GM18873 (cell line): ENCODE measurements at regions not wholly inside any gene's neighbourhood (a gene's known extent, or its start where the extent isn't known, plus 50 kb on each side); places are given as distances from the start of the nearest gene placed in this dataset.
"Not testable (repeated sequence)": the region's sequence is repeated elsewhere in the genome, so short reads cannot be mapped to it uniquely, and the experiment has no call there.

ENCODE experiments used
- ATAC-seq: cut with Tn5 transposase; IDR thresholded peaks from one replicate; pipeline ENCODE4 v1.9.1; 2021; ENCODE audit warnings: mild to moderate bottlenecking, moderate library complexity, moderate number of reproducible peaks; ENCODE audit not compliant: unreplicated experiment, low FRiP score

GRCh38 chr7:124179641-124180040 is 146.8 kb upstream of the TMEM229A start:
- ATAC-seq = no peak

GRCh38 chr7:124177891-124178290 is 145.0 kb upstream of the TMEM229A start:
- no peak for ATAC-seq

GRCh38 chr7:124171812-124172211 is 138.9 kb upstream of the TMEM229A start:
- not testable (repeated sequence) for ATAC-seq

- no peak for ATAC-seq
Observed at GRCh38 chr7:124171068-124171467, 138.2 kb upstream of the TMEM229A start.

GRCh38 chr7:124168616-124169015 is 135.7 kb upstream of the TMEM229A start:
- ATAC-seq = no peak

- ATAC-seq = no peak
Observed at GRCh38 chr7:124162667-124163066, 129.8 kb upstream of the TMEM229A start.

GRCh38 chr7:124155432-124156022 is 122.7 kb upstream of the TMEM229A start:
- ATAC-seq = no peak

GRCh38 chr7:124152859-124153692 is 120.2 kb upstream of the TMEM229A start:
- no peak for ATAC-seq

GRCh38 chr7:124137664-124138063 is 104.8 kb upstream of the TMEM229A start:
- ATAC-seq = no peak

GRCh38 chr7:124124201-124124600 is 91.3 kb upstream of the TMEM229A start:
- ATAC-seq = no peak

GRCh38 chr7:124120911-124121310 is 88.0 kb upstream of the TMEM229A start:
- ATAC-seq = no peak

GRCh38 chr7:124113045-124113444 is 80.2 kb upstream of the TMEM229A start:
- ATAC-seq = no peak

GRCh38 chr7:124106575-124106974 is 73.7 kb upstream of the TMEM229A start:
- no peak for ATAC-seq

- no peak for ATAC-seq
Observed at GRCh38 chr7:124101173-124101768, 68.4 kb upstream of the TMEM229A start.

GRCh38 chr7:124100190-124100589 is 67.3 kb upstream of the TMEM229A start:
- no peak for ATAC-seq

- not testable (repeated sequence) for ATAC-seq
Observed at GRCh38 chr7:124099585-124099984, 66.7 kb upstream of the TMEM229A start.

- ATAC-seq = no peak
Observed at GRCh38 chr7:124089621-124090020, 56.8 kb upstream of the TMEM229A start.

- ATAC-seq = no peak
Observed at GRCh38 chr7:124088590-124088989, 55.7 kb upstream of the TMEM229A start.

- no peak for ATAC-seq
Observed at GRCh38 chr7:124086843-124087242, 54.0 kb upstream of the TMEM229A start.

- ATAC-seq = no peak
Observed at GRCh38 chr7:124085179-124085578, 52.3 kb upstream of the TMEM229A start.

- ATAC-seq = no peak
Observed at GRCh38 chr7:124084024-124084423, 51.2 kb upstream of the TMEM229A start.
